H9 (cell line): ENCODE measurements at regions not wholly inside any gene's neighbourhood (a gene's known extent, or its start where the extent isn't known, plus 50 kb on each side); places are given as distances from the start of the nearest gene placed in this dataset.

ENCODE experiments used
- DNase-seq: peaks from one replicate; pipeline ENCODE4 v3.0.0-alpha.2; 2017
- H2AFZ ChIP-seq: one replicate; pipeline ENCODE4 v1.6.1; 2013; ENCODE audit warnings: mild to moderate bottlenecking, low read length, control low read depth, moderate library complexity
- H2AK5ac ChIP-seq: 2 replicates; pipeline ENCODE4 v1.6.1; 2013; ENCODE audit warnings: low read length, control low read depth, mixed read lengths; ENCODE audit not compliant: insufficient read length
- H2BK120ac ChIP-seq: one replicate; pipeline ENCODE4 v1.6.1; 2013; ENCODE audit warnings: low read depth, mild to moderate bottlenecking, low read length, control low read depth, inconsistent platforms; ENCODE audit not compliant: poor library complexity, severe bottlenecking
- H2BK12ac ChIP-seq: 2 replicates; pipeline ENCODE4 v1.6.1; 2013; ENCODE audit warnings: low read length, control low read depth, mixed read lengths, low read depth; ENCODE audit not compliant: insufficient read length
- H2BK15ac ChIP-seq: 2 replicates; pipeline ENCODE4 v1.6.1; 2013; ENCODE audit warnings: low read depth, low read length, control low read depth
- H2BK20ac ChIP-seq: one replicate; pipeline ENCODE4 v1.6.1; 2013; ENCODE audit warnings: low read depth, mild to moderate bottlenecking, low read length, control low read depth, inconsistent platforms; ENCODE audit not compliant: poor library complexity, severe bottlenecking
- H2BK5ac ChIP-seq: 2 replicates; pipeline ENCODE4 v1.6.1; 2013; ENCODE audit warnings: low read length, control low read depth, mixed read lengths; ENCODE audit not compliant: insufficient read length
- H3K14ac ChIP-seq: 2 replicates; pipeline ENCODE4 v1.6.1; 2013; ENCODE audit warnings: low read length, control low read depth; ENCODE audit not compliant: insufficient read depth
- H3K18ac ChIP-seq: 2 replicates; pipeline ENCODE4 v1.6.1; 2013; ENCODE audit warnings: low read depth, mild to moderate bottlenecking, mixed read lengths, low read length, control low read depth; ENCODE audit not compliant: insufficient read length
- H3K23ac ChIP-seq: 2 replicates; pipeline ENCODE4 v1.6.1; 2013; ENCODE audit warnings: low read length, control low read depth, mixed read lengths, low read depth; ENCODE audit not compliant: insufficient read length
- H3K23me2 ChIP-seq: 2 replicates; pipeline ENCODE4 v1.6.1; 2013; ENCODE audit warnings: low read depth, mild to moderate bottlenecking, mixed read lengths, low read length, control low read depth; ENCODE audit not compliant: insufficient read length, poor library complexity, severe bottlenecking
- H3K27ac ChIP-seq: 2 replicates; pipeline ENCODE4 v1.5.1; 2013; ENCODE audit warnings: low read length, control low read depth, mixed read lengths, low read depth; ENCODE audit not compliant: insufficient read length
- H3K27me3 ChIP-seq: 2 replicates; pipeline ENCODE4 v1.6.1; 2013; ENCODE audit warnings: low read length, control low read depth, inconsistent platforms; ENCODE audit not compliant: insufficient read depth
- H3K4ac ChIP-seq: 2 replicates; pipeline ENCODE4 v1.6.1; 2013; ENCODE audit warnings: low read depth, mild to moderate bottlenecking, control low read depth, inconsistent platforms, low read length, moderate library complexity
- H3K4me1 ChIP-seq: 2 replicates; pipeline ENCODE4 v1.6.1; 2013; ENCODE audit warnings: low read length, control low read depth, inconsistent platforms; ENCODE audit not compliant: insufficient read depth
- H3K4me2 ChIP-seq: 2 replicates; pipeline ENCODE4 v1.6.1; 2013; ENCODE audit warnings: low read length, control low read depth, mixed read lengths; ENCODE audit not compliant: insufficient read length, insufficient read depth
- H3K56ac ChIP-seq: 2 replicates; pipeline ENCODE4 v1.6.1; 2013; ENCODE audit warnings: low read depth, mild to moderate bottlenecking, mixed read lengths, low read length, control low read depth; ENCODE audit not compliant: insufficient read length
- H3K79me1 ChIP-seq: 2 replicates; pipeline ENCODE4 v1.6.1; 2013; ENCODE audit warnings: low read depth, mild to moderate bottlenecking, moderate library complexity, low read length, control low read depth, inconsistent platforms; ENCODE audit not compliant: insufficient read depth, poor library complexity, severe bottlenecking
- H3K79me2 ChIP-seq: 2 replicates; pipeline ENCODE4 v1.6.1; 2013; ENCODE audit warnings: low read length, control low read depth, inconsistent platforms; ENCODE audit not compliant: insufficient read depth
- H3K9ac ChIP-seq: 2 replicates; pipeline ENCODE4 v1.6.1; 2013; ENCODE audit warnings: low read length, control low read depth, mixed read lengths; ENCODE audit not compliant: insufficient read length; ENCODE audit errors: extremely low read depth
- H3K9me3 ChIP-seq: one replicate; pipeline ENCODE4 v1.6.1; 2013; ENCODE audit warnings: low read depth, low read length, inconsistent platforms; ENCODE audit not compliant: control insufficient read depth
- H3T11ph ChIP-seq: one replicate; pipeline ENCODE4 v1.6.1; 2013; ENCODE audit warnings: mild to moderate bottlenecking, low read length, control low read depth, inconsistent platforms
- H4K20me1 ChIP-seq: one replicate; pipeline ENCODE4 v1.6.1; 2013; ENCODE audit not compliant: control insufficient read depth, insufficient read length, insufficient read depth
- H4K5ac ChIP-seq: 2 replicates; pipeline ENCODE4 v1.6.1; 2013; ENCODE audit warnings: low read depth, mild to moderate bottlenecking, mixed read lengths, low read length, control low read depth; ENCODE audit not compliant: insufficient read length
- H4K8ac ChIP-seq: replicated peaks from 2 replicates; pipeline ENCODE4 v1.6.1; 2013; ENCODE audit warnings: low read length, control low read depth, mixed read lengths, low read depth; ENCODE audit not compliant: insufficient read length
- H4K91ac ChIP-seq: 2 replicates; pipeline ENCODE4 v1.6.1; 2013; ENCODE audit warnings: low read depth, mild to moderate bottlenecking, moderate library complexity, mixed read lengths, low read length, control low read depth; ENCODE audit not compliant: insufficient read length
- H3K27ac Mint-ChIP-seq, 3 experiments: 2 replicates in 2 of 3; 3 replicates in 1 of 3; pipeline ENCODE4 v1.8.0; 2020 to 2021; ENCODE audit warnings: mixed read lengths in 3 of 3, mild to moderate bottlenecking in 1 of 3, moderate library complexity in 1 of 3
- H3K27me3 Mint-ChIP-seq: 2 replicates; pipeline ENCODE4 v1.8.0; 2021; ENCODE audit warnings: low read depth, mild to moderate bottlenecking, moderate library complexity, mixed read lengths
- H3K36me3 Mint-ChIP-seq, 3 experiments: 2 replicates in 2 of 3; 3 replicates in 1 of 3; pipeline ENCODE4 v1.8.0; 2020 to 2021; ENCODE audit warnings: low read depth in 3 of 3, mixed read lengths in 3 of 3; ENCODE audit not compliant: insufficient read depth in 1 of 3
- H3K4me1 Mint-ChIP-seq, 2 experiments: 2 replicates each; pipeline ENCODE4 v1.8.0; 2020; ENCODE audit warnings: mixed read lengths in 2 of 2
- H3K4me3 Mint-ChIP-seq, 2 experiments: 2 replicates in 1 of 2; 3 replicates in 1 of 2; pipeline ENCODE4 v1.8.0; 2020 to 2021; ENCODE audit warnings: mild to moderate bottlenecking in 2 of 2, mixed read lengths in 2 of 2, moderate library complexity in 1 of 2
- H3K9me3 Mint-ChIP-seq, 2 experiments: 2 replicates in 1 of 2; 3 replicates in 1 of 2; pipeline ENCODE4 v1.8.0; 2020; ENCODE audit warnings: mild to moderate bottlenecking in 2 of 2, mixed read lengths in 2 of 2, moderate library complexity in 1 of 2
- WGBS: extraction: QIAGEN DNeasy Blood & Tissue Kit; methylation state at CpG from one replicate; pipeline ENCODE4 v1.1.7; 2013; ENCODE audit warnings: missing lambda C conversion rate, low lambda C conversion rate, mixed read lengths; ENCODE audit not compliant: insufficient read length; ENCODE audit errors: extremely low coverage; 5-methylcytosine and 5-hydroxymethylcytosine counted together
- TF ChIP-seq, protein P1 (sequence below): fragments of 200-600 bp; sonication (generic); conservative IDR thresholded peaks from 3 replicates; pipeline ENCODE4 v1.8.0; 2021; ENCODE audit warnings: antibody characterized with exemption, mild to moderate bottlenecking

DNA sequence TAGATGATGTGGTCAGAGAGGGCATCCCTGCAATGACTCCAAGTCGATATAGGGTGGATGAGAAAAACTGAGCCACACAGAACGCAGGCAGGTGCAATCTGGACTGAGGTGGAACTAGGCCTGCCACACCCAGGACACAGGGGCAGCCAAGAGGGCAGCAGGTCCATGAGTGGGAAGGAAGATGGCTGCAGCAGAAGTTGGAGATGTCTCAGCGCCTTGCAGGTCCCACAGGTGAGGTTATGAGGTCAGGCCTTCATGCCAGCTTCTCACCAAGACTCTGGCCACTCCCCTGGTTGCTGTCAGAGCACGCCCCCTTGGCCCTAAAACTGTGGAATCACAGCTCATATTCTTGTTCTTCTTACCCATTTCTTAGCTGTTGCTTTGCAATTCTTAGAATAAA is 147.7 kb upstream of the VSTM2B start:
- TF ChIP-seq, protein P1, sequence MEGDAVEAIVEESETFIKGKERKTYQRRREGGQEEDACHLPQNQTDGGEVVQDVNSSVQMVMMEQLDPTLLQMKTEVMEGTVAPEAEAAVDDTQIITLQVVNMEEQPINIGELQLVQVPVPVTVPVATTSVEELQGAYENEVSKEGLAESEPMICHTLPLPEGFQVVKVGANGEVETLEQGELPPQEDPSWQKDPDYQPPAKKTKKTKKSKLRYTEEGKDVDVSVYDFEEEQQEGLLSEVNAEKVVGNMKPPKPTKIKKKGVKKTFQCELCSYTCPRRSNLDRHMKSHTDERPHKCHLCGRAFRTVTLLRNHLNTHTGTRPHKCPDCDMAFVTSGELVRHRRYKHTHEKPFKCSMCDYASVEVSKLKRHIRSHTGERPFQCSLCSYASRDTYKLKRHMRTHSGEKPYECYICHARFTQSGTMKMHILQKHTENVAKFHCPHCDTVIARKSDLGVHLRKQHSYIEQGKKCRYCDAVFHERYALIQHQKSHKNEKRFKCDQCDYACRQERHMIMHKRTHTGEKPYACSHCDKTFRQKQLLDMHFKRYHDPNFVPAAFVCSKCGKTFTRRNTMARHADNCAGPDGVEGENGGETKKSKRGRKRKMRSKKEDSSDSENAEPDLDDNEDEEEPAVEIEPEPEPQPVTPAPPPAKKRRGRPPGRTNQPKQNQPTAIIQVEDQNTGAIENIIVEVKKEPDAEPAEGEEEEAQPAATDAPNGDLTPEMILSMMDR: no peak
- H3K79me2 ChIP-seq: no peaks in the 10 kb centered on the region
- no peak overlapping the region for H2AK5ac ChIP-seq
- DNase-seq: peak; percentile 12
- 0 out of 2 replicates have a peak, but pooled peaks cover 2% of the 10 kb centered on the region for H3K4me1 ChIP-seq
- H4K20me1 ChIP-seq: no peaks in the 10 kb centered on the region
- H3K9me3 ChIP-seq: no peaks in the 10 kb centered on the region
- H3K27me3 Mint-ChIP-seq: peaks cover 14% of the 10 kb centered on the region
- H3K27ac ChIP-seq: no peak overlapping the region
- H3K9me3 Mint-ChIP-seq: no peaks in the 10 kb centered on the region
- no peak overlapping the region for H3K4ac ChIP-seq
- no peaks in the 10 kb centered on the region for H3K79me1 ChIP-seq
- no peak overlapping the region for H3K18ac ChIP-seq
- H3K23ac ChIP-seq: no peak overlapping the region
- H2BK120ac ChIP-seq: no peak overlapping the region
- no peak overlapping the region for H4K5ac ChIP-seq
- H3K23me2 ChIP-seq: no peaks in the 10 kb centered on the region
- H2BK15ac ChIP-seq: no peak overlapping the region
- no peak overlapping the region for H2AFZ ChIP-seq
- H3K4me1 Mint-ChIP-seq: peaks cover 22 to 25% of the 10 kb centered on the region in 2 experiments
- H3K56ac ChIP-seq: no peak overlapping the region
- H3K14ac ChIP-seq: no peak overlapping the region
- H3K4me3 Mint-ChIP-seq: no peak overlapping the region
- H3K27me3 ChIP-seq: no peaks in the 10 kb centered on the region
- no peaks in the 10 kb centered on the region for H3K36me3 Mint-ChIP-seq
- no peak overlapping the region for H4K91ac ChIP-seq
- no peak overlapping the region for H3K9ac ChIP-seq
- no peak overlapping the region for H2BK12ac ChIP-seq
- H3K27ac Mint-ChIP-seq: no peak overlapping the region
- H4K8ac ChIP-seq: no peak overlapping the region
- H3K4me2 ChIP-seq: no peak overlapping the region
- H2BK20ac ChIP-seq: no peak overlapping the region
- H2BK5ac ChIP-seq: no peak overlapping the region
- WGBS: no CpG with 5 or more reads among the region's 4 CpGs
- H3T11ph ChIP-seq: no peak overlapping the region
